H1 (cell line): ENCODE measurements at regions not wholly inside any gene's neighbourhood (a gene's known extent, or its start where the extent isn't known, plus 50 kb on each side); places are given as distances from the start of the nearest gene placed in this dataset.
A peak's percentile ranks its signal among the peaks of the same experiment; 100 is the strongest.

ENCODE experiments used
- CTCF ChIA-PET: fragments of 300-600 bp; sonication (Branson Sonifier 250); formaldehyde crosslinking; loops from one replicate; lab custom pipeline; 2021; ENCODE audit not compliant: partially characterized antibody; lab: Charles Lee
- POLR2A ChIA-PET: fragments of 300-600 bp; sonication (Branson Sonifier 250); formaldehyde crosslinking; loops from one replicate; lab custom pipeline; 2021; ENCODE audit warnings: inconsistent platforms; ENCODE audit not compliant: partially characterized antibody; lab: Charles Lee
- DNase-seq, 2 experiments: peaks; one replicate each; pipeline versions ENCODE4 v3.0.0 to v3.0.0-alpha.2; 2010 to 2022; ENCODE audit warnings: low spot score in 2 of 2, low read depth in 1 of 2, mixed read lengths in 1 of 2
- FAIRE-seq: peaks from 2 replicates; lab custom pipeline; 2011; peaks lifted over from hg19 to GRCh38; lab: Jason Lieb, UNC
- H2AFZ ChIP-seq: 2 replicates; pipeline ENCODE4 v1.8.1; 2012; ENCODE audit warnings: low read length, inconsistent platforms
- H2AK5ac ChIP-seq: 2 replicates; pipeline ENCODE4 v1.6.1; 2013; ENCODE audit warnings: low read depth, low read length
- H2BK120ac ChIP-seq: replicated peaks from 2 replicates; pipeline ENCODE3; 2013; ENCODE audit warnings: low read depth, low read length, inconsistent platforms
- H2BK12ac ChIP-seq: 2 replicates; pipeline ENCODE4 v1.6.1; 2013; ENCODE audit warnings: low read depth, low read length
- H2BK15ac ChIP-seq: 2 replicates; pipeline ENCODE4 v1.6.1; 2013; ENCODE audit warnings: low read length
- H2BK20ac ChIP-seq: 2 replicates; pipeline ENCODE4 v1.6.1; 2013; ENCODE audit warnings: low read length
- H2BK5ac ChIP-seq: 2 replicates; pipeline ENCODE4 v1.6.1; 2013; ENCODE audit warnings: low read depth, low read length
- H3K14ac ChIP-seq: 2 replicates; pipeline ENCODE4 v1.6.1; 2013; ENCODE audit warnings: inconsistent platforms; ENCODE audit not compliant: insufficient read length
- H3K18ac ChIP-seq: 2 replicates; pipeline ENCODE4 v1.6.1; 2013; ENCODE audit warnings: low read length; ENCODE audit errors: extremely low read depth
- H3K23ac ChIP-seq: 2 replicates; pipeline ENCODE4 v1.6.1; 2013; ENCODE audit warnings: inconsistent platforms; ENCODE audit not compliant: insufficient read length
- H3K23me2 ChIP-seq: 2 replicates; pipeline ENCODE4 v1.6.1; 2013; ENCODE audit warnings: low read depth, low read length
- H3K27ac ChIP-seq: 2 replicates; pipeline ENCODE4 v1.6.1; 2011; ENCODE audit warnings: low read depth, low read length, inconsistent platforms
- H3K27me3 ChIP-seq, 4 experiments: replicated peaks in 1 of 4; 1 replicate in 1 of 4; 2 replicates in 3 of 4; pipeline versions ENCODE4 v1.6.1 to v1.8.1; 2011 to 2013; ENCODE audit warnings: low read length in 3 of 4, mild to moderate bottlenecking in 3 of 4, inconsistent platforms in 2 of 4, mixed read lengths in 2 of 4, moderate library complexity in 1 of 4; ENCODE audit not compliant: control insufficient read depth in 3 of 4, insufficient read depth in 3 of 4; ENCODE audit errors: extremely low read depth in 1 of 4
- H3K36me3 ChIP-seq, 4 experiments: 2 replicates each; pipeline versions ENCODE4 v1.6.1 to v1.8.1; 2011 to 2013; ENCODE audit warnings: mild to moderate bottlenecking in 4 of 4, low read length in 3 of 4, moderate library complexity in 2 of 4, control low read depth in 1 of 4, inconsistent platforms in 1 of 4; ENCODE audit not compliant: insufficient read depth in 4 of 4, control insufficient read depth in 2 of 4
- H3K4ac ChIP-seq: replicated peaks from 2 replicates; pipeline ENCODE3; 2013; ENCODE audit warnings: low read length, low read depth, mixed read lengths, inconsistent platforms; ENCODE audit not compliant: insufficient read length
- H3K4me1 ChIP-seq, 4 experiments: replicated peaks in 1 of 4; 1 replicate in 1 of 4; 2 replicates in 3 of 4; pipeline versions ENCODE4 v1.6.1 to v1.8.1; 2011 to 2013; ENCODE audit warnings: low read length in 3 of 4, inconsistent platforms in 2 of 4, mixed read lengths in 1 of 4; ENCODE audit not compliant: insufficient read depth in 4 of 4, control insufficient read depth in 3 of 4
- H3K4me2 ChIP-seq, 2 experiments: 2 replicates each; pipeline versions ENCODE4 v1.6.1 to v1.8.1; 2011 to 2013; ENCODE audit warnings: low read depth in 2 of 2, low read length in 2 of 2, control low read depth in 1 of 2, inconsistent platforms in 1 of 2, mild to moderate bottlenecking in 1 of 2; ENCODE audit not compliant: insufficient read depth in 1 of 2
- H3K4me3 ChIP-seq, 4 experiments: fragments of 200-600, 300-600 bp in 1 of 4; sonication (generic), shearing (Covaris generic), sonication (Bioruptor Twin) in 1 of 4; 2 replicates each; pipeline versions ENCODE4 v1.5.1 to v1.8.1; 2011 to 2016; ENCODE audit warnings: low read length in 4 of 4, low read depth in 3 of 4, control low read depth in 2 of 4, inconsistent platforms in 2 of 4, mild to moderate bottlenecking in 2 of 4, mixed read lengths in 1 of 4, moderate library complexity in 1 of 4; ENCODE audit not compliant: insufficient read depth in 2 of 4; ENCODE audit errors: extremely low read depth in 1 of 4
- H3K56ac ChIP-seq: replicated peaks from 2 replicates; pipeline ENCODE3; 2013; ENCODE audit warnings: low read depth, mild to moderate bottlenecking, mixed read lengths, low read length, inconsistent platforms; ENCODE audit not compliant: insufficient read length
- H3K79me1 ChIP-seq: 2 replicates; pipeline ENCODE4 v1.6.1; 2013; ENCODE audit warnings: low read depth, low read length, control low read depth
- H3K79me2 ChIP-seq, 2 experiments: 2 replicates each; pipeline versions ENCODE4 v1.6.1 to v1.8.1; 2012 to 2013; ENCODE audit warnings: low read length in 2 of 2, mild to moderate bottlenecking in 2 of 2, inconsistent platforms in 1 of 2; ENCODE audit not compliant: insufficient read depth in 2 of 2, control insufficient read depth in 1 of 2
- H3K9ac ChIP-seq, 4 experiments: replicated peaks in 1 of 4; 1 replicate in 1 of 4; 2 replicates in 3 of 4; pipeline versions ENCODE4 v1.6.1 to v1.8.1; 2011 to 2013; ENCODE audit warnings: low read depth in 3 of 4, low read length in 3 of 4, control low read depth in 2 of 4, mild to moderate bottlenecking in 2 of 4, moderate library complexity in 2 of 4, inconsistent platforms in 1 of 4; ENCODE audit errors: extremely low read depth in 1 of 4
- H3K9me3 ChIP-seq, 2 experiments: 2 replicates each; pipeline versions ENCODE4 v1.6.1 to v1.8.1; 2012 to 2013; ENCODE audit warnings: mild to moderate bottlenecking in 2 of 2, moderate library complexity in 2 of 2, control low read depth in 1 of 2, inconsistent platforms in 1 of 2, low read depth in 1 of 2, low read length in 1 of 2, mixed read lengths in 1 of 2; ENCODE audit not compliant: insufficient read depth in 2 of 2
- H4K20me1 ChIP-seq, 2 experiments: replicated peaks in 1 of 2; 2 replicates each; pipeline versions ENCODE3 to v1.8.1; 2011 to 2013; ENCODE audit warnings: inconsistent platforms in 2 of 2, low read length in 2 of 2, mild to moderate bottlenecking in 1 of 2; ENCODE audit not compliant: insufficient read depth in 2 of 2, control insufficient read depth in 1 of 2
- H4K5ac ChIP-seq: 2 replicates; pipeline ENCODE4 v1.6.1; 2013; ENCODE audit warnings: low read length, low read depth, mixed read lengths, inconsistent platforms; ENCODE audit not compliant: insufficient read length
- H4K8ac ChIP-seq: 2 replicates; pipeline ENCODE4 v1.8.0; 2013; ENCODE audit warnings: mild to moderate bottlenecking, moderate library complexity, low read length, inconsistent platforms; ENCODE audit not compliant: insufficient read depth; ENCODE audit errors: extremely low read depth
- H4K91ac ChIP-seq: replicated peaks from 2 replicates; pipeline ENCODE3; 2013; ENCODE audit warnings: low read length, mixed read lengths, inconsistent platforms; ENCODE audit not compliant: insufficient read length
- JUND ChIP-seq: IDR thresholded peaks from 2 replicates; pipeline ENCODE4 v1.6.1; 2011; ENCODE audit warnings: mild to moderate bottlenecking, improper control_type of control experiment, low read length
- POU5F1 ChIP-seq: IDR thresholded peaks from 2 replicates; pipeline ENCODE4 v1.6.1; 2011; ENCODE audit warnings: low read depth, mild to moderate bottlenecking, low read length, moderate library complexity
- RFX5 ChIP-seq: IDR thresholded peaks from 2 replicates; pipeline ENCODE4 v1.6.1; 2011; ENCODE audit warnings: low read depth, low read length, improper control_type of control experiment, borderline replicate concordance
- SIX5 ChIP-seq: IDR thresholded peaks from 2 replicates; pipeline ENCODE4 v1.6.1; 2011; ENCODE audit warnings: mild to moderate bottlenecking, low read depth, low read length
- SP2 ChIP-seq: IDR thresholded peaks from 2 replicates; pipeline ENCODE4 v1.6.1; 2012; ENCODE audit warnings: mild to moderate bottlenecking, low read length, inconsistent platforms
- whole genome bisulfite sequencing, 2 experiments: shearing (Covaris generic) in 1 of 2; methylation state at CpG; one replicate each; pipeline versions ENCODE4 v1.1.6 to v1.1.7; 2013 to 2015; ENCODE audit warnings: low lambda C conversion rate in 2 of 2, mixed read lengths in 2 of 2, inconsistent platforms in 1 of 2, low coverage in 1 of 2, missing lambda C conversion rate in 1 of 2; ENCODE audit not compliant: insufficient replicate concordance in 2 of 2, insufficient coverage in 1 of 2, insufficient read length in 1 of 2; ENCODE audit errors: extremely low coverage in 1 of 2, missing lambda C conversion rate in 1 of 2; 5-methylcytosine and 5-hydroxymethylcytosine counted together

DNA sequence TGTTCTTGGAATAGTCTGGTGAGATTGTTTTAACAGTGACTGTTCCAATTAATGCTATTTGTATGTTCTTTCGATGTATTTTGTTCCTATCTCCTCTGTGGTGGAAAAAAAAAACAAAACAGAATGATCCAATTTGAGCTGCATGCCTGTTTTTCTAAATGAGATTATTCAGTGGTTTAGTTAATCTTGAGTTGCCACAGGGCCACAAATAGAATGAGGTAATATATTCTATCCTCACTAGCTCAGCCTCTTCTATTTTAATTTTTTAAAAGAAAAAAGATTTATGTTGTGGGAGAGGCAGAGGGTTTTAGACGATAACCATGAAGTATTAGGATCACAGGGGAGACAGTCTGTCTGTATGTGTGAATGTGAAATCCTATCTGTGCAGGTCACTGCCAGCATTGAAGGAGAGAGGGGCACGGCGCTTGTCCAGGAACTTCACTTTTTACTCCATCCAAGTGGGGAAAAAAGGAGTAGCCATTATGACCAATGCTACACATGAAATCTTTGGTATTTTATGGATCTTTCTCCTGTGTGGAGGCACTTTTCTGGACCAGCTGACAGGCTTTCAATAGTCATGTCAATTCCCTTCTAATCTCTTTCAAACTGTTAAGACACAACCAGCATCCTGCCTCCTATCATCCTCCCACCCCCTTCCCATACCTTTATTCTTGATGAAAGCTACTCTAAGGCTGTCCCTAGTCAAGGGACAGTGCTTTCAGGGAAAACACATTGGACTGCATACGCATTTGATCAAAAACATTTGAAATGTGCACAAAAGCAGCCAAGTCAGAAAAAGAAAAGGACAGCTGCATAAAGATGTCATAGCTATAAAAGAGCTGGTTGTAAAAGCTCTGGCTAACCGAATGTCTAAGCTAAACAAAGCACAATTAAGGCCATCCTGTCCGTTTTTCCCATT lies 1063.8 kb upstream of the INTU start:
- TF ChIP-seq SIX5 = no peak
- TF ChIP-seq RFX5 = no peak
- TF ChIP-seq SP2 = no peak
- no peak for TF ChIP-seq POU5F1
- no peak for TF ChIP-seq JUND
- TF ChIP-seq, all 59 proteins: peak for 0
- H2BK12ac ChIP-seq = no peak overlapping the region

More for the DNA sequence above, 1063.8 kb upstream of the INTU start:
- Histone ChIP-seq H3K27ac (no peak overlapping the region), H3K23ac (no peak overlapping the region), H4K20me1 (no peaks in the 10 kb centered on the region), H3K4me1 (no peaks in the 10 kb centered on the region), H3K4me3 (no peak overlapping the region), H3K18ac (no peak overlapping the region), H3K56ac (no peak overlapping the region), H2BK20ac (no peak overlapping the region), H4K8ac (no peak overlapping the region), H3K27me3 (no peaks in the 10 kb centered on the region), H3K4me2 (no peak overlapping the region), H3K4ac (no peak overlapping the region), H3K23me2 (no peaks in the 10 kb centered on the region), H4K5ac (no peak overlapping the region), H3K14ac (no peak overlapping the region), H3K9ac (no peak overlapping the region), H3K9me3 (no peaks in the 10 kb centered on the region), H2AFZ (peak overlapping the region; percentile 24; the same call in 1 of the 2 replicates), H3K79me1 (no peaks in the 10 kb centered on the region), H4K91ac (no peak overlapping the region), H2AK5ac (no peak overlapping the region), H2BK15ac (no peak overlapping the region), H3K36me3 (no peaks in the 10 kb centered on the region), H2BK5ac (no peak overlapping the region), H3K79me2 (no peaks in the 10 kb centered on the region), H2BK120ac (no peak overlapping the region)
- DNase-seq (no peak), FAIRE-seq (no peak)
- WGBS, 2 experiments = 88% methylated on average over 7 of the region's 7 CpGs; no CpG with 5 or more reads in 1 of the 2 experiments
- POLR2A ChIA-PET = no interaction called here
- CTCF ChIA-PET = interaction anchor here (0.6 to 2.3 kb wide), 3 partner anchors 14 to 1019 kb away, joined by 3 to 11 read pairs (median 3); no protein-coding TSS in a partner anchor
